ENCODE measurements at regions not wholly inside any gene's neighbourhood (a gene's known extent, or its start where the extent isn't known, plus 50 kb on each side); places are given as distances from the start of the nearest gene placed in this dataset.
A peak's percentile ranks its signal among the peaks of the same experiment; 100 is the strongest.

DNA sequence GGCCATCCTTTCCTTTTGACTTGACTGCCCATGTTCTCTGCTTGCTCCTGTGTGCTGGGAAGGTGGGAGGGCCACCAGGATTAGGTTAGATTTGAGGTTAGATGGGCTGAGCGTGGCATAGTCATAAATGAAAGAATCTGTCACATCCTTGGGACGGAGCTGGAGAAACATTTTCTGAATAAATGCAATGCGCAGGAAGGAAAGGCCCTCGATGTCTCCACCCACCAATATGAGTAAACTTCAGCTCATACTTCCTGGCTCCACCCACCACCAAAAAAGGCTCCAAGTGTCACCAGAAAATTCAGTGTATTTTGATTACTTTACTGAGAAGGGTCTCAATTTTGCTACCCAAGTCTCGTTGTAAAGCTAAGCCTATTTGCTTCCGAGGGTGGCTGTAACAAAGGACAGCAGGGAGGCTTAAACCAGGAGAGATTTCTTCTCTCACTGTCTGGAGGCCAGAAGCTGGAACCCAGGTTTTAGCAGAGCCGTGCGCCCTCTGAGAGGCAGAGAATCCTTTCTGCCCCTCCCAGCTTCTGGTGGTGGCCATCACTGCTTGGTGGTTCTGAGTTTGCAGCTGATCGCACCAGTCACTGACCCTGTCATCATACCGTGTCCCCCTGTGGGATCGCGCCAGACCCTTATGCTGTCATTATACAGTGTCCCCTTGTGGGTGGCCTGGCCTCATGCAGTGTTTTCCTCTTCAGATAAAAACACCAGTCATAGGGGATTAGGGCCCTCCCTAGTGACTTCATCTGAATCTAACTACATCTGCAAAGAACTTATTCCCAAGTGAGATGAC lies 137.8 kb downstream of the TTLL2 start:
- no peak for DNase-seq (ENCODE audit: extremely low read depth in 1 of 11, low read depth in 9 of 11, low spot score in 4 of 11)

DNA sequence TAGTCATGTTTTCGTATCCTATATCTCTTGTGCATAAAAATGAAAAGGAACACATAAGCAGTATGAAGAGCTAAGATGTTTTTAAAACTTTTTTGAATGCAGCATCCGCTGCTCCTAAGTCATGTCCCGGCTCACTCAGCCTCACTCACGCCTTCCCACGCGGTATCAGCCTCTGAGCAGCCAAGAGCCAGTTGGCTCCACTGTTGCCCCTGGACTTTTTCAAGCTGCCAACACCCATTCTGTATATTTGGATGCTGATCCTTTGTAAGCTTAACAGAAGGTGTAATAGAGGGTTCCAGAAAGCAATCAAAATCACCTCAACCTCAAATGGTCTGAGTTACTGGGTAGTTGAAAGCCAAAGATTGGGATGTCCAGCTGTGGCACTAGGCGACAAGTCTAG lies 139.3 kb downstream of the TTLL2 start:
- DNase-seq (ENCODE audit: extremely low read depth in 1 of 11, low read depth in 9 of 11, low spot score in 4 of 11), result no peak

GRCh38 chr6:167465482-167465881 lies 140.6 kb downstream of the TTLL2 start:
- no peak for DNase-seq (ENCODE audit: extremely low read depth in 1 of 11, low read depth in 9 of 11, low spot score in 4 of 11)

DNA sequence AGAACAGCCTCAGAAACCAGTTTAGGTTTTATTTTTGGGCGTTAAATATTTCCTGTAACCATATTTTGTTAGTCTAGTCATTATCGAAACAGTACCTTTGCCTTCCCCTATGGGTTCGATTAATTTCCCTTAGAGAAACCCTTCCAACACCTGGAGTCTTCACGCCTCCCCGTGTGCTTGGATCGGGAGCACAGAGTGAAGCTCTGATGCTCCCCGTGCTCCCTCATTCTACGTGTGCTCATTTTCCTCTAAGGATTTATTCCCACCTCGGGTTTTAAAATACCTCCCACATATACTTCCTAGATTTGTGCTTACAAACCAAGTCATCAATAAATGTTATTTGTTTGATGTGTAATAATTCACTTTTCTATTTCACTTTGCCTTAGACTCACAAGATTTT lies 142.4 kb downstream of the TTLL2 start:
- DNase-seq (ENCODE audit: extremely low read depth in 1 of 11, low read depth in 9 of 11, low spot score in 4 of 11), result no peak

DNA sequence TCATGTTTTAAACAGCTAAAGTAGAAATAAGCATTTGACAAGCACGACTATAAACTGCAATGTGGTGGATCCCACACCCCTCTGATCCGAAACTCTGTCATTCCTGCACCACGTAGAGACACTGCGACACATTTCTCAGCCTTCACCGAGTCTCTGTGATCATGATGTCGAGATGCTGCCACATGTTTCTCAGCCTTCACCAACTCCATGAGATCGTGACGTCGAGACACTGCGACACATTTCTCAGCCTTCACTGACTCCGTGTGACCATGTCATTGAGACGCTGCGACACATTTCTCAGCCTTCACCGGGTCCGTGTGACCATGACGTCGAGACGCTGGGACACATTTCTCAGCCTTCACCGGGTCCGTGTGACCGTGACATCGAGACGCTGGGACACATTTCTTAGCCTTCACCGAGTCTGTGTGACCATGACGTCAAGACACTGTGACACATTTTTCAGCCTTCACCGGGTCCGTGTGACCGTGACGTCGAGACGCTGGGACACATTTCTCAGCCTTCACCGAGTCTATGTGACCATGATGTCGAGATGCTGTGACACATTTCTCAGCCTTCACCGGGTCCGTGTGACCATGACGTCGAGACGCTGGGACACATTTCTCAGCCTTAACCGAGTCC lies 143.0 kb downstream of the TTLL2 start:
- DNase-seq (ENCODE audit: extremely low read depth in 1 of 11, low read depth in 9 of 11, low spot score in 4 of 11), result no peak

DNA sequence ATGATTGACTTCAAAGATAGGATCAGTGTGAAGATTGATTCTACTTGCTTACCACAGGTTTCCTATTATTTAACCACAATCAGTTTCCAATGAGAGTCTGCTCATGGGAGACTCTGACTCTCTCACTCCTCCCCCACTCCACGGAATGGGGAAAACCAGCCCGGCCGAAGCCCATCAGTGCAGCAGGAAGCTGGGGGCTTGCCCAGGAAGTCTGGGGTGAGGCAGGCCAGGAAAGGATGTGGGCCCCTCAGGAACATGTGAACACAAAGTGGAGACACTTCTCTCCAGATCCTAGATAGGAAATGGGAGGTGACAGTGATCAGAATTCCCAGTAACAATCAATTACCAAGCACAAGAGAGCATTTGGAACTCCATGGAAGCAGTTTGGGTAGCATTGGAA lies 144.2 kb downstream of the TTLL2 start:
- DNase-seq (ENCODE audit: extremely low read depth in 1 of 11, low read depth in 9 of 11, low spot score in 4 of 11), result no peak

GRCh38 chr6:167469672-167470071 lies 144.8 kb downstream of the TTLL2 start:
- DNase-seq (ENCODE audit: extremely low read depth in 1 of 11, low read depth in 9 of 11, low spot score in 4 of 11), result no peak

DNA sequence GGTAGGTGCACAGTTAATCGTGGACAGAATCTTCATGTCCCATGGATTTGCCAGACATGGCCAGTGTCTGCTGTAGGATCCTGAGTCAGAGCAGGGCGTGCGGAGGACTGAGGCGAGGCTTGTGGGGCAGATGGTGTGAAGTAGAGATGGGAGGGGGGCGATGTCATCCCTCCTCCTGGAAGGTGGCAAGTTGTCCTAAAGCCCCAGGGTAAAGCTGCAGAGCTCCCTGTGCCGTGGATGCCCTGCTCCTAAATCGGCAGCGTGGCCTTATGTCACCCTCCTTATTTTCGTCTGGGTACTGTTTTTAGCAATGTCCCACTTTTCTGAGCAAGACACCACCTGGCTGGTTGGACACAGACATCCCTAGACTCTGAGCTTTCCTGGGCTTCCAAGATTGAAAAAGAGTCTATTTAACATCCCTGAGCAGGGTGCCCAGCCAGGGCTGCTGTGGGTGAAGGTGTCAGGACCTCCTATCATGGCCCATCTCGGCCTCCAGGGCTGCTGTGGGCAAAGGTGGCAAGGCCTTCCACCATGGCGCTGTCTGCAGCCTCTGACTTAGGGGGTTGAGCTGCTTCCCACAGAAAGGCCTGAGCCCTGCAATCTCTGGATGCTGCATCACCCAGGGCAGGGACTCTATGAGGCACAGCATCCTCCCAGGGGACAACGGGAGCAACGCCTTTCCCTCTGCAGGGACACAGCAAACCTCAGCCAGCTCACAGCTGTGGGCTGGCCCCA lies 145.4 kb downstream of the TTLL2 start:
- DNase-seq (ENCODE audit: extremely low read depth in 1 of 11, low read depth in 9 of 11, low spot score in 4 of 11), result no peak

DNA sequence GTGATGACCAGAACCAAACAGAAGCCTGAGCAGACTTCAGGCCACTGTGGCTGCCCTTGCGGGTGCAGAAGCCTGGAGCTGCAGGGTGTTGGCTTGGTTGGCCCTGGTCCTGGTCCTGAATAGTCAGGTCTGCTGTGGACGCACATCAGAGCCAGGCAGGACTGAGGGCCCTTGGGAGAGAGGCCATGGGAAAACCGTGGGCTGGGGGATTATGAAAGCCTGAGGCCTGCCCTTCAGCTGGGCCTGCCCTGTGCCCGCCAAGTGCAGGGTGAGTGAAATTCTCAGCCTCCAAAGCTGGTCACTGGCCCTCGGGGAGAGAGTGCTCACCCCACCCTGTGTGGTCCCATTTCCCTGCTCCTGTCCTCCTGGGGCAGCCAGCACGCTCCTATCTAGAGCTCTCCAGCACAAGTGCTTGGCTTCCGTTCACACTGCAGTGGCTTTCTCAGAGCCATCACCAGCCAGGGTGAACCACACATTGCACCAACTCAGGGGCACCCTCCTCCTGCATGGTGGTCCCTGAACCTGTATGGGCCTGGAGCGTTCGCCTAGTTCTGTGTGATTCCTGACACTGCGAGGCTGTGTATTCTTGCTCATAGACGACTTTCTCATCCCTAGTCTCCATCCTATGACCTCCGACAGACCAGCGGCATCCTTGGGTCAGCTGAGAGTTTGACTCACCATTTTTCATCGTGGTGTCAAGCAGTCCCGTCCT lies 146.1 kb downstream of the TTLL2 start:
- DNase-seq (ENCODE audit: extremely low read depth in 1 of 11, low read depth in 9 of 11, low spot score in 4 of 11), result no peak

DNA sequence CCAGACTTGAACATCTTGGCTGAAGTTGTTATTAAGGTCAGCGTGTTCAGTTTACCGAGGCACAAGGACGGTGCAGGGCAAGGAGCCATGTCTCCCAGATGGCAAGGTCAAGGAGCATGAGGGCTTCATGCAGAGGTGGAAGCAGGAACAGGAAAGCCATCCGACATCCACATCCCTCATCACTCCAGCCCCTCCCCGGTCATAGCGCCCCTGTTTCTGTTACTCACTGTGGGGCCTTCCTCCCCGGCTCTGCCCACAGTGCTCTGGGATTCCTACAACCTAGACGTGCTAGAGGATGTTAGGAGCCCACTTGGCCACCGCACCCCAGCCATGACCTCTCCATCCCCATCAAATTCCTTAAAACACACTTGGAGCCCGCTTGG lies 146.7 kb downstream of the TTLL2 start:
- no peak for DNase-seq (ENCODE audit: extremely low read depth in 1 of 11, low read depth in 9 of 11, low spot score in 4 of 11)

DNA sequence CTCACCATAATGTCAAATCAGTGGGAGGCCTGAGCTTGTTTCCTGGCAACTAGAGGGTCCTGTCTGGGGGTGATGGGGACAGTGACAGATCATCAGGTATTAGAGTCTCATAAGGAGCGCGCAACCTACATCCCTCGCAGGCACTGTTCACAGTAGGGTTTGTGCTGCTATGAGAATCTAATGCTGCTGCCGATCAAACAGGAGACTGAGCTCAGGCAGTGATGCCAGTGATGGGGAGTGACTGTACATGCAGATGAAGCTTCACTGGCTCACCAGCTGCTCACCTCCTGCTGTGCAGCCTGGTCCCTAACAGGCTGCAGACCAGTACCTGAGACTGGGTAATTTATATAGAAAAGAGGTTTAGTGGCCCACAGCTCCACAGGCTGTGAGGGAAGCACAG lies 147.3 kb downstream of the TTLL2 start:
- no peak for DNase-seq (ENCODE audit: extremely low read depth in 1 of 11, low read depth in 9 of 11, low spot score in 4 of 11)

- DNase-seq (ENCODE audit: extremely low read depth in 1 of 11, low read depth in 9 of 11, low spot score in 4 of 11), result peak in 2 of 11 donors; percentile 13 to 24
Observed at GRCh38 chr6:167472880-167473279, 148.0 kb downstream of the TTLL2 start.

DNA sequence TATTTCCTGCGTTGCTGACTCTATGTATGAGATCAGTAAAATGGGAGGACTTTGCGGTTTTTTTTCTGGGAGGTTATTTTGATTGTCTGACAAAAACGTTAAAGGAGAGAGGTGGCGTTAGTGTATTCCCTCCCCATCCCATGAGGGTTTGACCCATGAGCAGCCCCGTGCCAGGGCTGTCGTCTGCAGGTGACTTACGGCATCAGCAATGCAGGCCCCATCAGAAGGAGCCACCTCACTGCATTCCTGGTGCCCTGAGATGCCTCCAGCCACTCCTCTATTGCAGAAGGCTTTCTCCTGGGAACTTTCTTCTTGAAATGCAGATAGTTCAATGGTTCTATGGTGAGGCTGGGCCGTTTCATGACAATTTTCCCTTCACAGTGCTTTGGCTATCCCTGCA lies 149.3 kb downstream of the TTLL2 start:
- DNase-seq (ENCODE audit: extremely low read depth in 1 of 11, low read depth in 9 of 11, low spot score in 4 of 11), result no peak

DNA sequence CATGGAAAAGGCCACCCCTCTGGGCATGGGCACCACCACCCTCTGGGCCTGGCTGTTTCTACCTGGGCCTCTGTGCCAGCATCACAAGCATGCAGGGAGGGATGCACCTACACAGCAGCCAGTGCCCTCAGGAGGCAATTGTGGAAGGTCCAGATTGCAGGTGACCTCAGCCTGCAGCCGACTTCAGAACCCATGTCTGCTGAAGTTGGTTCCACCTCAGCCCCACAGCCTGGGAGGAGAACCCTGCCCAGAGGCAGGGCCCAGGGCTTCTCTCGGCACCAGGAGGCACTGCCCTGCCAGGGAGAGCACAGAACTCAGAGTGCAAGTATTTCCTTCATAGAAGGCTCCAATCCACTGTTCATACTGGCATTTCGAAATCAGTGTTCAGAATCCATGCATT lies 149.8 kb downstream of the TTLL2 start:
- DNase-seq (ENCODE audit: extremely low read depth in 1 of 11, low read depth in 9 of 11, low spot score in 4 of 11), result no peak

DNA sequence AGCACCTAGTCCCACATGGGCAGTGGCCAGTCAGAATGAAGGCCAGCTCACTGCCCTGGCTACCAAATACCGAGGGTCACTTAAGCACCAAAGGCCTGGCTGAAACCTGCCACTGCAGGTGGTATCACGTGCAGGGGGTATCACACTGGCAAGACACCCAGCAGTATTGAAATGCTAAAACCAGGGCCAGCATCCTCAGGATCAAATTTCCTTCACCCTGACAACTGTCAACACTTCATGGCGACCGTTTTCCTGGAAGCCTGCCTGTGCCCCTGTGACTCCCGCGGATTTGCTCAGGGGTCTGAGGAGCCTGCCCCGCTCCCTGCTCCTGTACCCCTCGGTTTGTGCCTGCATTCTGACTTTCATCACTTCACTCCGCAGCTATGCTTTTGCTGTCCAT lies 151.1 kb downstream of the TTLL2 start:
- no peak for DNase-seq (ENCODE audit: extremely low read depth in 1 of 11, low read depth in 9 of 11, low spot score in 4 of 11)

- DNase-seq (ENCODE audit: extremely low read depth in 1 of 11, low read depth in 9 of 11, low spot score in 4 of 11), result no peak
Observed at GRCh38 chr6:167476844-167477595, 152.1 kb downstream of the TTLL2 start.

DNA sequence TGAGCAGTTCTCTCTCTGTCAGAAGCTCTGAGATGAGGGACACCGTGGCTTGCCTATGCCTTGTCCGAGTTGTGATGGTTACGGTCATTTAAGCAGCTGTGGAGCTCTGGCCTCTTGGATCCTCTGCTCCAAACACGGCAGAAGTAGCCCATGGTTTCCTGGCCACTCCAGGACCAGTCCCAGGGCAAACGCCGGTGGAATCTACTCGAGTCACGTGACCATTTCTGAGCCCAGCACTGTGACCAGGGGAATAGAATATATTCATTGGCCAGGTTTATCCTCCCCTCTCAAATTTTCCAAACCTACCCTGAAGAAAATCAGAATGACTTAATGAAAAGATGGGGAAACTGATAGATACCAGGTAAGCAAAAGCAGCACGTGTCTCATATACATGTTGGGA lies 152.8 kb downstream of the TTLL2 start:
- no peak for DNase-seq (ENCODE audit: extremely low read depth in 1 of 11, low read depth in 9 of 11, low spot score in 4 of 11)

GRCh38 chr6:167479301-167479700 lies 154.4 kb downstream of the TTLL2 start:
- DNase-seq (ENCODE audit: extremely low read depth in 1 of 11, low read depth in 9 of 11, low spot score in 4 of 11), result no peak

Data from renal cortex interstitium (tissue), 11 donors.